HL-60 (cell line): ENCODE measurements at regions not wholly inside any gene's neighbourhood (a gene's known extent, or its start where the extent isn't known, plus 50 kb on each side); places are given as distances from the start of the nearest gene placed in this dataset.

Experiments
- GABPA ChIP-seq: IDR thresholded peaks from 2 replicates; pipeline ENCODE4 v1.6.1; 2012; ENCODE audit warnings: low read depth
- POLR2AphosphoS5 ChIP-seq: IDR thresholded peaks from 2 replicates; pipeline ENCODE4 v1.6.1; 2012; ENCODE audit warnings: low read depth
- TF ChIP-seq, protein P1 (sequence below): IDR thresholded peaks from one replicate; pipeline ENCODE4 v1.5.1; 2011; ENCODE audit warnings: low read length, control low read depth, inconsistent platforms; ENCODE audit not compliant: insufficient read depth
- TF ChIP-seq, protein P2 (sequence below): IDR thresholded peaks from 2 replicates; pipeline ENCODE4 v1.6.1; 2012; ENCODE audit warnings: low read depth; ENCODE audit not compliant: insufficient replicate concordance

DNA sequence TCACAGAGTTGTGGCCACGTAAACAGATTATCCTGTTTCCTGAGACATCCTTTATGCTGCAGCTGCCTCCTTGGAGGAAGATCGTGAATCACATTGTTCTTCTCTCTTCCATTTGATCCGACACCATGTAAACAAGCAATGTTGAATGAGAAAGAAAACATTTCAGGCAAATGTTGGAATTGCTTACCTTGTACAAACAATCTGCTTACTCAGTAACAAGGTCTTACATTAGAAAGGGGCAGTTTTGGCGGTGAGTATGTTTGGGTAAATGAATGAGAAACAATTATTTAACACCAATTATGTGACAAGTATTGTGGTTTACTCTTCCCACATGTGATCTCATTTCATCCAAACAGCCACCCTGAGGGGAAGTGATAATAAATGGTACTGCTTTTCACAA, 637.8 kb downstream of the RAB28 start:
- TF ChIP-seq, protein P1, sequence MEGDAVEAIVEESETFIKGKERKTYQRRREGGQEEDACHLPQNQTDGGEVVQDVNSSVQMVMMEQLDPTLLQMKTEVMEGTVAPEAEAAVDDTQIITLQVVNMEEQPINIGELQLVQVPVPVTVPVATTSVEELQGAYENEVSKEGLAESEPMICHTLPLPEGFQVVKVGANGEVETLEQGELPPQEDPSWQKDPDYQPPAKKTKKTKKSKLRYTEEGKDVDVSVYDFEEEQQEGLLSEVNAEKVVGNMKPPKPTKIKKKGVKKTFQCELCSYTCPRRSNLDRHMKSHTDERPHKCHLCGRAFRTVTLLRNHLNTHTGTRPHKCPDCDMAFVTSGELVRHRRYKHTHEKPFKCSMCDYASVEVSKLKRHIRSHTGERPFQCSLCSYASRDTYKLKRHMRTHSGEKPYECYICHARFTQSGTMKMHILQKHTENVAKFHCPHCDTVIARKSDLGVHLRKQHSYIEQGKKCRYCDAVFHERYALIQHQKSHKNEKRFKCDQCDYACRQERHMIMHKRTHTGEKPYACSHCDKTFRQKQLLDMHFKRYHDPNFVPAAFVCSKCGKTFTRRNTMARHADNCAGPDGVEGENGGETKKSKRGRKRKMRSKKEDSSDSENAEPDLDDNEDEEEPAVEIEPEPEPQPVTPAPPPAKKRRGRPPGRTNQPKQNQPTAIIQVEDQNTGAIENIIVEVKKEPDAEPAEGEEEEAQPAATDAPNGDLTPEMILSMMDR: no peak
- TF ChIP-seq POLR2AphosphoS5 (no peak), GABPA (no peak)
- TF ChIP-seq, protein P2, sequence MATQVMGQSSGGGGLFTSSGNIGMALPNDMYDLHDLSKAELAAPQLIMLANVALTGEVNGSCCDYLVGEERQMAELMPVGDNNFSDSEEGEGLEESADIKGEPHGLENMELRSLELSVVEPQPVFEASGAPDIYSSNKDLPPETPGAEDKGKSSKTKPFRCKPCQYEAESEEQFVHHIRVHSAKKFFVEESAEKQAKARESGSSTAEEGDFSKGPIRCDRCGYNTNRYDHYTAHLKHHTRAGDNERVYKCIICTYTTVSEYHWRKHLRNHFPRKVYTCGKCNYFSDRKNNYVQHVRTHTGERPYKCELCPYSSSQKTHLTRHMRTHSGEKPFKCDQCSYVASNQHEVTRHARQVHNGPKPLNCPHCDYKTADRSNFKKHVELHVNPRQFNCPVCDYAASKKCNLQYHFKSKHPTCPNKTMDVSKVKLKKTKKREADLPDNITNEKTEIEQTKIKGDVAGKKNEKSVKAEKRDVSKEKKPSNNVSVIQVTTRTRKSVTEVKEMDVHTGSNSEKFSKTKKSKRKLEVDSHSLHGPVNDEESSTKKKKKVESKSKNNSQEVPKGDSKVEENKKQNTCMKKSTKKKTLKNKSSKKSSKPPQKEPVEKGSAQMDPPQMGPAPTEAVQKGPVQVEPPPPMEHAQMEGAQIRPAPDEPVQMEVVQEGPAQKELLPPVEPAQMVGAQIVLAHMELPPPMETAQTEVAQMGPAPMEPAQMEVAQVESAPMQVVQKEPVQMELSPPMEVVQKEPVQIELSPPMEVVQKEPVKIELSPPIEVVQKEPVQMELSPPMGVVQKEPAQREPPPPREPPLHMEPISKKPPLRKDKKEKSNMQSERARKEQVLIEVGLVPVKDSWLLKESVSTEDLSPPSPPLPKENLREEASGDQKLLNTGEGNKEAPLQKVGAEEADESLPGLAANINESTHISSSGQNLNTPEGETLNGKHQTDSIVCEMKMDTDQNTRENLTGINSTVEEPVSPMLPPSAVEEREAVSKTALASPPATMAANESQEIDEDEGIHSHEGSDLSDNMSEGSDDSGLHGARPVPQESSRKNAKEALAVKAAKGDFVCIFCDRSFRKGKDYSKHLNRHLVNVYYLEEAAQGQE: no peak
